ENCODE measurements at regions not wholly inside any gene's neighbourhood (a gene's known extent, or its start where the extent isn't known, plus 50 kb on each side); places are given as distances from the start of the nearest gene placed in this dataset.

DNA sequence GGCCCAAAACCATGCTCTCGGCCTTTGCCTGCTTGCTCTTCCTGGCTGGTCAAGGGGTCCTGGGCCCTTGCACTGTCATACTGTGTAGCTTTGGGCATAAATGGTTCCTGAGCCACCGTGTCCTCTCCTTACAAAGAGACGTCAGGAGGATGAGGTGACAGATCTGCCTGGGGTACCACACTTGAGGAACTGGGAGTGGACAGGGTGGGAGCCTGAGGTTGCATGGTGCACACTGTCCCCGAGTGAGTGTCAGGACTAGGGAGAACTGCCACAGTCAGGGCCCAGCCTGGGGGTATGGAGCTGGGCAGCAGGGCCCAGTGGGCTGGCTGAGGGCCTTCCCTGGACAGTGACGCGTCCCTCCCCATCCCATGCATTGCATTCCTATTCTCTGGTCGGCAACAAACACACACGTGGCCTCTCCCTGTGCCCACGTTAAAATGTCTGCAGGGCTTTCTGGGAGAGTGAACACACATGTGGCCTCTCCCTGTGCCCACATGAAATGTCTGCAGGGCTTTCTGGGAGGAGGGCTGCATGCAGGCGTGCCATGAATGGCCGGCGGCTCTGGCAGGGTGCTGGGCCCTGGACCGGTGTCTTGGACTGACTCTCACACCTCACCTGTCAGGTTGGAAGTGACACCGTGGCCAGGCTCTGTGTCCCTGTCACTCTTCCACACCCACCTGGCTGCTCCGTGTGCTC is 122.1 kb upstream of the COL5A1 start:
- Histone ChIP-seq H3K27me3 (ENCODE audit: insufficient read depth, poor library complexity, severe bottlenecking) (no peaks in the 10 kb centered on the region), H3K4me3 (ENCODE audit: severe bottlenecking) (no peak overlapping the region), H3K27ac (ENCODE audit: poor library complexity, severe bottlenecking) (no peak overlapping the region), H3K9me3 (ENCODE audit: severe bottlenecking) (no peaks in the 10 kb centered on the region), H3K4me1 (ENCODE audit: insufficient read depth, poor library complexity, severe bottlenecking) (no peaks in the 10 kb centered on the region), H3K36me3 (ENCODE audit: low read depth) (no peaks in the 10 kb centered on the region)
- ATAC-seq (ENCODE audit: low read depth): no peak
- DNase-seq (ENCODE audit: low spot score): no peak
- TF ChIP-seq, protein P1, sequence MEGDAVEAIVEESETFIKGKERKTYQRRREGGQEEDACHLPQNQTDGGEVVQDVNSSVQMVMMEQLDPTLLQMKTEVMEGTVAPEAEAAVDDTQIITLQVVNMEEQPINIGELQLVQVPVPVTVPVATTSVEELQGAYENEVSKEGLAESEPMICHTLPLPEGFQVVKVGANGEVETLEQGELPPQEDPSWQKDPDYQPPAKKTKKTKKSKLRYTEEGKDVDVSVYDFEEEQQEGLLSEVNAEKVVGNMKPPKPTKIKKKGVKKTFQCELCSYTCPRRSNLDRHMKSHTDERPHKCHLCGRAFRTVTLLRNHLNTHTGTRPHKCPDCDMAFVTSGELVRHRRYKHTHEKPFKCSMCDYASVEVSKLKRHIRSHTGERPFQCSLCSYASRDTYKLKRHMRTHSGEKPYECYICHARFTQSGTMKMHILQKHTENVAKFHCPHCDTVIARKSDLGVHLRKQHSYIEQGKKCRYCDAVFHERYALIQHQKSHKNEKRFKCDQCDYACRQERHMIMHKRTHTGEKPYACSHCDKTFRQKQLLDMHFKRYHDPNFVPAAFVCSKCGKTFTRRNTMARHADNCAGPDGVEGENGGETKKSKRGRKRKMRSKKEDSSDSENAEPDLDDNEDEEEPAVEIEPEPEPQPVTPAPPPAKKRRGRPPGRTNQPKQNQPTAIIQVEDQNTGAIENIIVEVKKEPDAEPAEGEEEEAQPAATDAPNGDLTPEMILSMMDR (IDR thresholded peaks at IDR 0.05; ENCODE audit: poor library complexity, severe bottlenecking): no peak

DNA sequence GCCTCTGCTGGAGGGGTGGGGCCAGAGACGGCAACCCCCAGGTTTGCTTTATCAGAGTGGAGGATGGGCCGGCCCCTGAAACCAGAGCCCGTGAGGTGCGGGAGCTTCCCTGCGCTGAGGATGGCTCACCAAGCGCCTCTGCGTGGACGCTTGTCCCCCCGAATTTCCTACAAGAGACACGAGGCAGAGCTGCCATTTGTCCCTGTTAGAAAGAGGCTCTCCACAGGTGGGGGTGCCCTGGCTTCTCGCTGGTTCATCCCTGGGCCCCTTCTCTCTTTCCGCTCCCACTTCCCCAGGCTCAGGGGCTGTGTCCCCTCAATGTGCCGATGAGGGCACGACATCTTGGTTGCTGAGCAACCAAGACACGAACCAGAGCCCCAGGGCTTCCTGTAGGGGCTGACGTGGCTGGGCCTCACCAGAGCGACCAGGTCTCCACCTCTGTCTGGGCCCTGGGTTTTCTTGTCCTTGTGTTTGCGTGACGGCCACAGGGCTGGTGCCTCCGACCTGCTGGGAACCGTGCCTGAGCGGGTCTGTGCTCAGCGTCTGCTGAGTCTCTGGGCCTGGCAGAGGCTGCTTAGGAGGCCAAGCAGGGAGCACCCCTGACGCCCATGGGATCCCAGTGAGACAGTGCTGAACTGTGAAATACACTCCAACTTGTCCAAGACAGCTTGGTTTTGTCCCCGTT is 119.6 kb upstream of the COL5A1 start:
- no peaks in the 10 kb centered on the region for H3K36me3 ChIP-seq (ENCODE audit: low read depth)
- H3K27me3 ChIP-seq (ENCODE audit: insufficient read depth, poor library complexity, severe bottlenecking): no peaks in the 10 kb centered on the region
- H3K4me3 ChIP-seq (ENCODE audit: severe bottlenecking): no peak overlapping the region
- no peak for ATAC-seq (ENCODE audit: low read depth)
- no peak for DNase-seq (ENCODE audit: low spot score)
- TF ChIP-seq, protein P1 (IDR thresholded peaks at IDR 0.05; ENCODE audit: poor library complexity, severe bottlenecking): no peak
- no peak overlapping the region for H3K27ac ChIP-seq (ENCODE audit: poor library complexity, severe bottlenecking)
- H3K4me1 ChIP-seq (ENCODE audit: insufficient read depth, poor library complexity, severe bottlenecking): no peaks in the 10 kb centered on the region
- H3K9me3 ChIP-seq (ENCODE audit: severe bottlenecking): no peaks in the 10 kb centered on the region

DNA sequence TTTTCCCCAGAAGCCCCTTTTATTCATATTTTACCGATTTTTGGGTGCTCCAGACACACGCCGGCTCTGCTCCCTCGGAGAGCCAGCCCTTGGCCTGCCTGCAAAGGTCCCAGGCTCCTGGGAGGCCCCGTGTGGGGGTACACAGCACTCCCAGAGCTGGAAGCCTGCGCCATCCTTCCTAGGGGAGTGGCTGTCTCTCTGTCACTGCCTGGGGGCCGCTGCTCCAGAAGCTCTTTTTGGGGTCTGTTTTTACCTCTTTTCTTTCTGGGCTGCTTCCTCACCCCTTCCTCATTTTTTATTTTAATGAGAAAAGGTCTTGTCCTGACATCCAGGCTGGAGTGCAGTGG is 119.1 kb upstream of the COL5A1 start:
- Histone ChIP-seq H3K27me3 (ENCODE audit: insufficient read depth, poor library complexity, severe bottlenecking) (no peaks in the 10 kb centered on the region), H3K4me3 (ENCODE audit: severe bottlenecking) (no peak overlapping the region), H3K4me1 (ENCODE audit: insufficient read depth, poor library complexity, severe bottlenecking) (no peaks in the 10 kb centered on the region), H3K9me3 (ENCODE audit: severe bottlenecking) (no peaks in the 10 kb centered on the region), H3K27ac (ENCODE audit: poor library complexity, severe bottlenecking) (no peak overlapping the region), H3K36me3 (ENCODE audit: low read depth) (no peaks in the 10 kb centered on the region)
- ATAC-seq (ENCODE audit: low read depth) (no peak), DNase-seq (ENCODE audit: low spot score) (no peak)
- TF ChIP-seq, protein P1 (IDR thresholded peaks at IDR 0.05; ENCODE audit: poor library complexity, severe bottlenecking): no peak

DNA sequence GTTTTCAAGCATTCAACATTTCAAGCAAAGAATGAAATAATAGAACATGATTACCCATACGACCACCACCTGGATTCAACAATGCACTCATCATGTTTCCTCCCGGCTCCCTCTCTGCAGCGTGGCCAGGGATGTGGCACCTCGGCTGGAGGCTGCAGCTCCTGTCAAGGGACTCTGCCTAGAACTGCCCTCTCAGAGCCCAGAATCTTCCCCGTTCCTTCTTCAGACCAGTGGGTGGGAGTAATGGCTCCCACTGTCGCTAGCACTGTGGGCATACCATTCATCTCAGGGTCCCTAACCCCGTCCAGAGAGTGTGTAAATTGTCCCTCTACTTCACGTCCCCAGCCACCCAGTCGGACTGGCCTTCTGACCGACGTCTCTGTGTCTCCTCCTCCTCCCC is 118.6 kb upstream of the COL5A1 start:
- Histone ChIP-seq H3K36me3 (ENCODE audit: low read depth) (no peaks in the 10 kb centered on the region), H3K9me3 (ENCODE audit: severe bottlenecking) (no peaks in the 10 kb centered on the region), H3K4me3 (ENCODE audit: severe bottlenecking) (no peak overlapping the region), H3K27ac (ENCODE audit: poor library complexity, severe bottlenecking) (no peak overlapping the region), H3K4me1 (ENCODE audit: insufficient read depth, poor library complexity, severe bottlenecking) (no peaks in the 10 kb centered on the region), H3K27me3 (ENCODE audit: insufficient read depth, poor library complexity, severe bottlenecking) (no peaks in the 10 kb centered on the region)
- no peak for DNase-seq (ENCODE audit: low spot score)
- no peak for ATAC-seq (ENCODE audit: low read depth)
- TF ChIP-seq, protein P1 (IDR thresholded peaks at IDR 0.05; ENCODE audit: poor library complexity, severe bottlenecking): no peak
